ENCODE measurements at regions not wholly inside any gene's neighbourhood (a gene's known extent, or its start where the extent isn't known, plus 50 kb on each side); places are given as distances from the start of the nearest gene placed in this dataset.

DNA sequence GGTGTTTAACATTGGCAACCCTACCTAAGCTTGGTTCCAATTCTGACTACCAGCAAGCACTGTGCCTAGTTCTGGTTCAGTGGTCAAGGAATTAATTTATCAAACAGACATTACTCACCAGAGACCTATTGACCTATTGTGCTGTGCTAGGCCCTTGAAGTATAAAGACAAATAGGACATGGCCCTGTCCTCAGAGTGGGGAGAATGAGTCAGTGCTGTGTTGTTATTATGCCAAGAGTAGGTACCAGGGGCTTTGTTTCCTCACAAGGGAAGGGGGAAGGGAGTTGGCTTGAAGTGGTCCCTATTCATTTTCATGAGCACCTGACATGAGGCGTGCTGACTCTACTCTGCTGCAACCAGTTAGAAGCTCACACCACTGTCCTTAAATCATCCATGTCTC lies 62.6 kb upstream of the PLPP4 start:
- H3K4me1 Mint-ChIP-seq = peaks cover 5% of the 10 kb centered on the region
- H3K27me3 Mint-ChIP-seq (ENCODE audit: low read depth) = peaks cover 6% of the 10 kb centered on the region
- no peak for DNase-seq (ENCODE audit: low read depth, low spot score)
- TF ChIP-seq, protein P1, sequence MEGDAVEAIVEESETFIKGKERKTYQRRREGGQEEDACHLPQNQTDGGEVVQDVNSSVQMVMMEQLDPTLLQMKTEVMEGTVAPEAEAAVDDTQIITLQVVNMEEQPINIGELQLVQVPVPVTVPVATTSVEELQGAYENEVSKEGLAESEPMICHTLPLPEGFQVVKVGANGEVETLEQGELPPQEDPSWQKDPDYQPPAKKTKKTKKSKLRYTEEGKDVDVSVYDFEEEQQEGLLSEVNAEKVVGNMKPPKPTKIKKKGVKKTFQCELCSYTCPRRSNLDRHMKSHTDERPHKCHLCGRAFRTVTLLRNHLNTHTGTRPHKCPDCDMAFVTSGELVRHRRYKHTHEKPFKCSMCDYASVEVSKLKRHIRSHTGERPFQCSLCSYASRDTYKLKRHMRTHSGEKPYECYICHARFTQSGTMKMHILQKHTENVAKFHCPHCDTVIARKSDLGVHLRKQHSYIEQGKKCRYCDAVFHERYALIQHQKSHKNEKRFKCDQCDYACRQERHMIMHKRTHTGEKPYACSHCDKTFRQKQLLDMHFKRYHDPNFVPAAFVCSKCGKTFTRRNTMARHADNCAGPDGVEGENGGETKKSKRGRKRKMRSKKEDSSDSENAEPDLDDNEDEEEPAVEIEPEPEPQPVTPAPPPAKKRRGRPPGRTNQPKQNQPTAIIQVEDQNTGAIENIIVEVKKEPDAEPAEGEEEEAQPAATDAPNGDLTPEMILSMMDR (conservative IDR thresholded peaks at IDR 0.05) = no peak
- no peak overlapping the region for H3K27ac Mint-ChIP-seq (ENCODE audit: unreplicated experiment)
- no peaks in the 10 kb centered on the region for H3K36me3 Mint-ChIP-seq (ENCODE audit: low read depth)
- H3K9me3 Mint-ChIP-seq = peaks cover 3% of the 10 kb centered on the region
- no peak overlapping the region for H3K4me3 Mint-ChIP-seq

DNA sequence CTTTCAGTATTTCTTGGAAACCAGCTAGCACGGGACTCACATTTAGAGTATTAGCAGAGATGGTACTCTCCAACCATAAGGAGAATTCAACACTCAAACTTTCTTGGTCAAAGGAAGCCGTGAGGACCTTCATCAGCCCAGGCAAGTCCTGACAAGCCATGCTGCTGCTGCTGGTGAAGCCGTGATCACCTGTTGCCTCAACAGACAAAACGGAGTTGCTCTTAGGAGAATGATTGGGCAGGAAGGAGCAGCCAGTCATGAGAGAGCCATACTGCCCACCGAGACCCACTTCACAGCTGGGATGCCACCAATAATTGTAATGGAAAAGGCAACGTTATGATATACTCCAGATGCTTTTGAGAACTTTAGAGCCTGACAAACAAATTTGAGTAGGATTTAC lies 60.8 kb upstream of the PLPP4 start:
- Mint-ChIP-seq H3K27ac (ENCODE audit: unreplicated experiment) (no peak overlapping the region), H3K36me3 (ENCODE audit: low read depth) (no peaks in the 10 kb centered on the region), H3K4me1 (peaks cover 2% of the 10 kb centered on the region), H3K27me3 (ENCODE audit: low read depth) (peaks cover 18% of the 10 kb centered on the region), H3K9me3 (peaks cover 3% of the 10 kb centered on the region), H3K4me3 (no peak overlapping the region)
- TF ChIP-seq, protein P1 (conservative IDR thresholded peaks at IDR 0.05) = no peak
- no peak for DNase-seq (ENCODE audit: low read depth, low spot score)

DNA sequence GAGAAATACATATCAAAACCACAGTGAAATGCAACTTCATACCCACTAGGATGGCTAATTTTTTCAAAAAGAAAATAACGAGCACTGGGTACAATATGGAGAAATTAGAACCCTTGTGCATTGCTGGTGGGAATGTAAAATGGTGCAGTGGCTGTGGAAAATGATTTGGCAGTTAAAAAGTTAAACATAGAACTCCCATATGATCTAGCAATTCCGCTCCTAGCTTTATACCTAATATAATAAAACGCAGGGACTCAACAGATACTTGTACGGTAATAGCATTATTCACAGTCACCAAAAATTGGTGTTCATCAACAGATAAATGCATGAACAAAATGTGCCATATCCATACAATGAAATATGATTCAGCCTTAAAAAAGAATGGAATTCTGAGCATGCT lies 58.8 kb upstream of the PLPP4 start:
- H3K36me3 Mint-ChIP-seq (ENCODE audit: low read depth) = no peaks in the 10 kb centered on the region
- H3K4me1 Mint-ChIP-seq = no peaks in the 10 kb centered on the region
- peaks cover 20% of the 10 kb centered on the region for H3K27me3 Mint-ChIP-seq (ENCODE audit: low read depth)
- TF ChIP-seq, protein P1 (conservative IDR thresholded peaks at IDR 0.05) = no peak
- H3K4me3 Mint-ChIP-seq = no peak overlapping the region
- H3K9me3 Mint-ChIP-seq = peaks cover 3% of the 10 kb centered on the region
- DNase-seq (ENCODE audit: low read depth, low spot score) = no peak
- H3K27ac Mint-ChIP-seq (ENCODE audit: unreplicated experiment) = no peak overlapping the region

DNA sequence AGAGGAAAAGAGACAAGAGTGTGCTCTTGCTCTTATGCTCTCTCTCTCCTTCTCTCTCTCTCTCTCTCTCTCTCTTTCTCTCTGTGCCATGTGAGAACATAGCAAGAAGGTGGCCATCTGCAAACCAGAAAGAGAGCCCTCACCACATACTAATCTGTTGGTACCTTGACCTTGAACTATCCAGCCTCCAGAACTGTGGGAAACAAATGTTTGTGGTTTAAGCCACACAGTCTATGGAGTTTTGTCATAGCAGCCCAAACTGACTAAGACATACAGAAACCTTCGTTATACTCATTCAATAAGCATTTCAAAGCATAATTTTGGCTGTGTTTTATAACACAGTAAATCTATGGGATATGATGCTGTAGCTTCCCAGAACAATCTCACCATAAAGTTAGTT lies 56.4 kb upstream of the PLPP4 start:
- H3K36me3 Mint-ChIP-seq (ENCODE audit: low read depth) = no peaks in the 10 kb centered on the region
- H3K9me3 Mint-ChIP-seq = no peaks in the 10 kb centered on the region
- H3K27ac Mint-ChIP-seq (ENCODE audit: unreplicated experiment) = no peak overlapping the region
- H3K4me1 Mint-ChIP-seq = no peaks in the 10 kb centered on the region
- no peak for DNase-seq (ENCODE audit: low read depth, low spot score)
- TF ChIP-seq, protein P1 (conservative IDR thresholded peaks at IDR 0.05) = no peak
- H3K27me3 Mint-ChIP-seq (ENCODE audit: low read depth) = peaks cover 22% of the 10 kb centered on the region
- H3K4me3 Mint-ChIP-seq = no peak overlapping the region

DNA sequence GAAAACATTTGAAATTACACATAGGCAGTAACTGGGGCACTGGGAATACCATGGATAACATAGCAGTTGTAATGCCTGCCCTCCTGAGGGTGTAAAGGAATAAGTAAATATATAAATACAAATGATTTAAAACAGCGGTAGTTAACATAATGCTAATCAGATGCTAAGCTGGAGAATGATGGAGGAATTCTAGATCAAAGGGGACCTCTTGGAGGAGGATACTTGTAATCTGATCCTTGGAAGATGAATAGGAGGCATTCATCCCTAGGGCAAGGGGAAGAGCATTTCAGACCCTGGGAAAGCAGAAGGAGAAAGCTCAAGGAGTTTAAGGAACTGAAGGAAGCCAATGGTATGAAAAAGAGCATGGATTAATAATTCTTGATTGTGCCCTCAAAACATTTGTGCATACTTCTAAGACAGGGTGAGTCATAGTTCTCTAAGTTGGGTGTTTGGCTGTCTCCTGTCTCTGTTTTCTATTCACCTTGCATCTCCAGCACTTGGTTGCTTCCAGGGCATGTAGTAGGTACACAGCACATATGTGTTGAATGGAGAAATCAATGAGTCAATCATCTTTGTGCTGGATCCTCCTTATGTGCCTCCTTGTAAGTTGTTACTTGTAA lies 54.8 kb upstream of the PLPP4 start:
- Mint-ChIP-seq H3K9me3 (no peaks in the 10 kb centered on the region), H3K27me3 (ENCODE audit: low read depth) (peaks cover 25% of the 10 kb centered on the region), H3K27ac (ENCODE audit: unreplicated experiment) (no peak overlapping the region), H3K4me1 (no peaks in the 10 kb centered on the region), H3K4me3 (no peak overlapping the region), H3K36me3 (ENCODE audit: low read depth) (no peaks in the 10 kb centered on the region)
- no peak for DNase-seq (ENCODE audit: low read depth, low spot score)
- TF ChIP-seq, protein P1 (conservative IDR thresholded peaks at IDR 0.05) = no peak
